Activated naive CD8-positive, alpha-beta T cell treated with anti-CD3 and anti-CD28 coated beads for 36 hours (primary cell): ENCODE measurements at regions not wholly inside any gene's neighbourhood (a gene's known extent, or its start where the extent isn't known, plus 50 kb on each side); places are given as distances from the start of the nearest gene placed in this dataset.

Experiments used
- DNase-seq: peaks from one replicate; pipeline ENCODE4 v3.0.0; 2021
- H3K27ac Mint-ChIP-seq: one replicate; pipeline ENCODE4 v1.8.0; 2022; ENCODE audit warnings: mild to moderate bottlenecking, moderate library complexity, mixed read lengths
- H3K27me3 Mint-ChIP-seq: one replicate; pipeline ENCODE4 v1.8.0; 2022; ENCODE audit warnings: mild to moderate bottlenecking, mixed read lengths
- H3K36me3 Mint-ChIP-seq: one replicate; pipeline ENCODE4 v1.8.0; 2021; ENCODE audit warnings: mild to moderate bottlenecking, mixed read lengths
- H3K4me1 Mint-ChIP-seq: one replicate; pipeline ENCODE4 v1.8.0; 2021; ENCODE audit warnings: mixed read lengths
- H3K4me3 Mint-ChIP-seq: one replicate; pipeline ENCODE4 v1.8.0; 2022; ENCODE audit warnings: mild to moderate bottlenecking, moderate library complexity, mixed read lengths
- H3K9me3 Mint-ChIP-seq: one replicate; pipeline ENCODE4 v1.8.0; 2022; ENCODE audit warnings: mixed read lengths

GRCh38 chr14:96962337-96962736 lies 165.2 kb downstream of the VRK1 start:
- Mint-ChIP-seq H3K27ac (peak overlapping the region; percentile 79), H3K4me3 (peak overlapping the region; percentile 9), H3K36me3 (peaks cover 27% of the 10 kb centered on the region), H3K4me1 (peaks cover 39% of the 10 kb centered on the region), H3K9me3 (peaks cover 27% of the 10 kb centered on the region), H3K27me3 (no peaks in the 10 kb centered on the region)
- DNase-seq, result no peak

GRCh38 chr14:96964726-96965415 lies 167.7 kb downstream of the VRK1 start:
- H3K27me3 Mint-ChIP-seq, result no peaks in the 10 kb centered on the region
- H3K9me3 Mint-ChIP-seq, result peaks cover 28% of the 10 kb centered on the region
- no peak overlapping the region for H3K4me3 Mint-ChIP-seq
- H3K27ac Mint-ChIP-seq, result no peak overlapping the region
- no peak for DNase-seq
- peaks cover 31% of the 10 kb centered on the region for H3K36me3 Mint-ChIP-seq
- peaks cover 39% of the 10 kb centered on the region for H3K4me1 Mint-ChIP-seq

DNA sequence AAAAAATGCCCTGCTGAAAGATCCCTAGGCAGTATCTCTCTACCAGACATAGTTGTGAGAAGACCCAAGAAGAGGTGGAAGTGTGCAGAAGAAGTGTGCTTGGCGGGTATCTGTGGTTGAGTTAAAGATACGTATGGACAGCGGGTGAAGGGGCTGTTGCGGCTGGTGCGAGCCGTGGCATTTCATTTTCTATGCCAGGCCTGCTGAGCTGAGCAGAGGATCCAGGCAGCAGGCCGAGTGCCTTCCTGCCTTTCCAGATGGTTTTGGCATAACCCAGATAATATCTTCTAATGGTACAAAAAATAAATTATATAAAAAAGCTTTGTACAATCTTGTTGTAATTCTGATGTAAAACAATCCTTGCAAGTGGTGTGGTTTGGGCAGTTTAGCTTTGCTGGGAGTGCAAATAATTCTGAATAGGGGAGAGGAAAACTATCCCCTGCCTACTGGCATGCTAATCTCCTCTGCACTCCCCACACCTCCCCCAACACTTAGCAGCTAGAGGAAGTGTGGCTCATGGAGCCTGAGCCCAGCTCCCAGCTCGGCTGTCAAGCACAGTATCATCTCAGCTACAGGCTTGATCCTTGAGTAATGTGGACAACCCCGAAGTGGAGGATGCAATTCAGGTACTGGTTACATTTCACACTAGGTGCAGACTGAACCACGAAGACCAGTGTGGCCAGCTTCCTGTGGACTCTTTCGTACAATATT lies 168.9 kb downstream of the VRK1 start:
- Mint-ChIP-seq H3K4me3 (no peak overlapping the region), H3K9me3 (peaks cover 18% of the 10 kb centered on the region), H3K27me3 (no peaks in the 10 kb centered on the region), H3K4me1 (peaks cover 36% of the 10 kb centered on the region), H3K36me3 (peaks cover 22% of the 10 kb centered on the region), H3K27ac (no peak overlapping the region)
- DNase-seq, result no peak

- Mint-ChIP-seq H3K4me1 (peaks cover 1% of the 10 kb centered on the region), H3K9me3 (peaks cover 21% of the 10 kb centered on the region), H3K36me3 (peaks cover 15% of the 10 kb centered on the region), H3K27me3 (peaks cover 7% of the 10 kb centered on the region), H3K4me3 (no peak overlapping the region), H3K27ac (no peak overlapping the region)
- DNase-seq, result no peak
Measured at GRCh38 chr14:96975116-96975515, 177.9 kb downstream of the VRK1 start.

DNA sequence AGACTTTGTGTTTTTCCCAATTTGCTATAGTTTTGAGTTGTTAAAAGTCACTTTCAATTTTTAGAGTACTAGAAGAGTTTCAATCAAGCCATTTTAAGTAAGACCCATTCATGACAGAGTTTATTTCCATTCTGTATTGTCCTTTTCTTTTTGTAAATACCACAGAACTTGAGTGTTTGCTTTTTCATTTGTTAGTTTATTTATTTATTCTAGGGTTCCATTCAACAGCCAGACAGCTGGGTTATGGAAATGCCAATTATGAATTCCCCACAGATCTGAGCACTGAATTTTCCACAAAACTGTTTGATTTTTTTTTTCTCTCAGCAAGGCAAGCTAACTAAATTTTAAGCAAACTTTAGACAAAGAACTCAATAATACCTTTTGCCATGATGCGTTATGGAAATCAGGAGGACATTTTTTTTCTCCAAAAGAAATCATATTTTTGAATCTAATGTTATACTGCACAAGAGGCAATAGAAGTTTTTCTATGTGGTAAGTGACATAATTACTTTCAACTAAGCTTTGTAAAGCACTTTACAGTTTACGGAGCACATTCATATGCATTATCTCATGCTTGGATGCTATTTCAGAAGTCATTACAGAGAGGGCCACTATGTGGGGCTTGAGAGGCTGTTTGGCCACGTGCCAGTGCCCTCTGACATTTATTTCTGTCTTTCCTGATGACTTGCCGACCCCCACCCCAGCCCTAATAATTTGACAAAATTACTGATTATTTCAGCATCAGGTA lies 181.5 kb downstream of the VRK1 start:
- Mint-ChIP-seq H3K4me1 (peaks cover 1% of the 10 kb centered on the region), H3K4me3 (no peak overlapping the region), H3K9me3 (peaks cover 17% of the 10 kb centered on the region), H3K27me3 (peaks cover 7% of the 10 kb centered on the region), H3K36me3 (peaks cover 12% of the 10 kb centered on the region), H3K27ac (no peak overlapping the region)
- DNase-seq, result no peak

- DNase-seq, result no peak
- Mint-ChIP-seq H3K4me3 (no peak overlapping the region), H3K4me1 (peaks cover 1% of the 10 kb centered on the region), H3K27me3 (peaks cover 7% of the 10 kb centered on the region), H3K36me3 (peaks cover 5% of the 10 kb centered on the region), H3K9me3 (peaks cover 10% of the 10 kb centered on the region), H3K27ac (no peak overlapping the region)
Measured at GRCh38 chr14:96979611-96980074, 182.5 kb downstream of the VRK1 start.

- DNase-seq, result no peak
- H3K27ac Mint-ChIP-seq, result no peak overlapping the region
- H3K4me3 Mint-ChIP-seq, result no peak overlapping the region
- peaks cover 7% of the 10 kb centered on the region for H3K27me3 Mint-ChIP-seq
- peaks cover 3% of the 10 kb centered on the region for H3K9me3 Mint-ChIP-seq
- H3K4me1 Mint-ChIP-seq, result peaks cover 1% of the 10 kb centered on the region
- H3K36me3 Mint-ChIP-seq, result no peaks in the 10 kb centered on the region
Measured at GRCh38 chr14:96980835-96981234, 183.7 kb downstream of the VRK1 start.

DNA sequence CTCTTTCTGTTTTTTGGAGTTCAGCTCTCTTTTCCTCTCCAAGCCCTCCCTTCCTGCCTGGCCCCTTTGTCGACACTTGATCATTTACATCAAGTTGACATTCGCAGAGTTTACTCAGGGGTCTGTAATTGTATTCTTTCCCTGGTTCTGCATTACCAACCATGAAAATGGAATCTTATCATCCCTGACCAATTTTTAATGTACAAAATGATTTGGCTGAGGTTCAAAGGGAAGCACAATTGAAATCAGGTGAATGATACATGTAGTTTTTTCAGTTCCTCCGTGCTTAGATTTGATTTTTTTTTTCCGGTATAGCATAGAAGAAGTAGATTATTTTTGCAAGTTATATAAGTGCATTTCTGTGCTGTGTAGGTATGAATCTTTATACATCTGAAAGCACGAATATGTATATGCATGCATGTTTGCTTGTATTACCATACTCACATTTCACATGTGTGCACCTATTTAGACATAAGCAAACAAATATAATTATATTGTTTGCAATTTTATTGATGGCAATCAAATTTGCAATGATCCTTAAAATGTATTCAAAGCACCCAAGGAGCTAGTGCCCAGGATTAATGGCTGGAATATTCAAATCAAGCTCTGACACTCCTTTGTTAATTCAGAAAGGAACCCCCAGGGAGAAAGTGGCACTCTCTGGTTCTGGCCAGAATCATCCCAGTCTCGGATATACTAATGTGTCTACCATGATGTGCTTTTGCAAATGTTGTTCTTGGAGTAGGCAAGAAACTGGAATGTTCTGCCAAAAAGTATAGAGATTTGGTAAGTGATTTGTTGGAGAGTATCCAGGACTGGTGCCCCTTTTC lies 189.3 kb downstream of the VRK1 start:
- H3K4me1 Mint-ChIP-seq, result peaks cover 19% of the 10 kb centered on the region
- H3K27me3 Mint-ChIP-seq, result no peaks in the 10 kb centered on the region
- peaks cover 3% of the 10 kb centered on the region for H3K9me3 Mint-ChIP-seq
- H3K27ac Mint-ChIP-seq, result no peak overlapping the region
- DNase-seq, result no peak
- H3K36me3 Mint-ChIP-seq, result no peaks in the 10 kb centered on the region
- no peak overlapping the region for H3K4me3 Mint-ChIP-seq

- no peak for DNase-seq
Measured at GRCh38 chr14:96987086-96987474, 189.9 kb downstream of the VRK1 start.

GRCh38 chr14:96987771-96988170 lies 190.6 kb downstream of the VRK1 start:
- Mint-ChIP-seq H3K27ac (no peak overlapping the region), H3K27me3 (no peaks in the 10 kb centered on the region), H3K4me1 (peaks cover 19% of the 10 kb centered on the region), H3K36me3 (no peaks in the 10 kb centered on the region), H3K4me3 (no peak overlapping the region), H3K9me3 (peaks cover 3% of the 10 kb centered on the region)
- no peak for DNase-seq

More at GRCh38 chr14:96987086-96987474, 189.9 kb downstream of the VRK1 start:
- Mint-ChIP-seq H3K4me1 (peaks cover 19% of the 10 kb centered on the region), H3K9me3 (peaks cover 3% of the 10 kb centered on the region), H3K27me3 (no peaks in the 10 kb centered on the region), H3K27ac (no peak overlapping the region), H3K36me3 (no peaks in the 10 kb centered on the region), H3K4me3 (no peak overlapping the region)

DNA sequence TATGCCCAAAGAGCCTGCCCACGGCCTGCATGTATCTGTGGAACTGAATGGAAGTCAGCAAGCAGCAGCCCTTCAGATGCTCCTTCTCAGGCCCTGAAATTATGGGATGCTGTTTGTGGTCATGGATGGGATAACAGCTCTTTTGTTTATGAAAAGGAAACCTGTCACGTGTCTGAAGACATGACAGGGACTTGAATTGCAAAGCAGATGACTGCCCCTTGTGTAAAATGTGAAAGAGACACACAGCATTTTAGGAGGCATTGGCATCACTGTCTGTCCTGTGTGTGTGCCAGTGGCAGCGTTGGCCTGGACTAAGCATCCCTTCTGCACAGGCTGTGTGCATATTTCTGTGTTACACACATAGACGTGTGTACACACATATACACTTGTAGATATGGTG lies 192.1 kb downstream of the VRK1 start:
- Mint-ChIP-seq H3K27ac (no peak overlapping the region), H3K9me3 (peaks cover 3% of the 10 kb centered on the region), H3K4me3 (no peak overlapping the region), H3K4me1 (peaks cover 19% of the 10 kb centered on the region), H3K36me3 (no peaks in the 10 kb centered on the region), H3K27me3 (no peaks in the 10 kb centered on the region)
- no peak for DNase-seq

DNA sequence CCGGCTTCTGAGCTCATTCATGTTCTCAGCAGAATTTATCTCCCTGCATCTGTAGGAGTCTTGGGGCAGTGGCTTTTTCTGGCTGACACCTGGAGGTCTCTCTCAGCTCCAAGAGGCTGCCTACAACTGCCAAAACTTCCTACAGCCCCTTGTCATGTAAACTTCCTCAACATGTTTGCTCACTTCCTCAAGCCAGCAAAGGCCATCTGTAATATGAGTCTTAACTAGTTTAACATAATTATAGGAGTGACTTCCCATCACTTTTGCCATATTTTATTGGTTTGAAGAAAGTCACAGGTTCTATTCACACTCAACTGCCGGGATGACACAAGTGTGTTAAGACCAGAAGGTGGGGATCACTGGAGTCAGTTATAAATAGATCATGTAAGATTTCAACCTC lies 194.0 kb downstream of the VRK1 start:
- H3K4me1 Mint-ChIP-seq, result peaks cover 18% of the 10 kb centered on the region
- peaks cover 3% of the 10 kb centered on the region for H3K9me3 Mint-ChIP-seq
- DNase-seq, result no peak
- H3K27me3 Mint-ChIP-seq, result no peaks in the 10 kb centered on the region
- no peaks in the 10 kb centered on the region for H3K36me3 Mint-ChIP-seq
- no peak overlapping the region for H3K27ac Mint-ChIP-seq
- H3K4me3 Mint-ChIP-seq, result no peak overlapping the region

- Mint-ChIP-seq H3K27ac (no peak overlapping the region), H3K27me3 (no peaks in the 10 kb centered on the region), H3K9me3 (peaks cover 3% of the 10 kb centered on the region), H3K4me3 (no peak overlapping the region), H3K36me3 (no peaks in the 10 kb centered on the region), H3K4me1 (no peaks in the 10 kb centered on the region)
- no peak for DNase-seq
Measured at GRCh38 chr14:96994999-96995398, 197.8 kb downstream of the VRK1 start.

- Mint-ChIP-seq H3K27ac (no peak overlapping the region), H3K9me3 (no peaks in the 10 kb centered on the region), H3K36me3 (no peaks in the 10 kb centered on the region), H3K4me1 (no peaks in the 10 kb centered on the region), H3K27me3 (no peaks in the 10 kb centered on the region), H3K4me3 (no peak overlapping the region)
- DNase-seq, result no peak
Measured at GRCh38 chr14:96997269-96997668, 200.1 kb downstream of the VRK1 start.

GRCh38 chr14:96997996-96998395 lies 200.8 kb downstream of the VRK1 start:
- H3K4me3 Mint-ChIP-seq, result no peak overlapping the region
- H3K36me3 Mint-ChIP-seq, result no peaks in the 10 kb centered on the region
- no peaks in the 10 kb centered on the region for H3K9me3 Mint-ChIP-seq
- H3K27ac Mint-ChIP-seq, result no peak overlapping the region
- DNase-seq, result no peak
- no peaks in the 10 kb centered on the region for H3K4me1 Mint-ChIP-seq
- H3K27me3 Mint-ChIP-seq, result no peaks in the 10 kb centered on the region
